GM19452 (cell line): ENCODE measurements at regions not wholly inside any gene's neighbourhood (a gene's known extent, or its start where the extent isn't known, plus 50 kb on each side); places are given as distances from the start of the nearest gene placed in this dataset.
"Not testable (repeated sequence)": the region's sequence is repeated elsewhere in the genome, so short reads cannot be mapped to it uniquely, and the experiment has no call there.

ENCODE experiments used
- ATAC-seq: cut with Tn5 transposase; IDR thresholded peaks from one replicate; pipeline ENCODE4 v1.9.1; 2021; ENCODE audit not compliant: unreplicated experiment

- no peak for ATAC-seq
These were observed 137.6 kb upstream of the ESX1 start for GRCh38 chrX:104392350-104392749.

GRCh38 chrX:104391906-104392305 lies 137.2 kb upstream of the ESX1 start:
- no peak for ATAC-seq

GRCh38 chrX:104376937-104377336 lies 122.2 kb upstream of the ESX1 start:
- no peak for ATAC-seq

GRCh38 chrX:104372547-104372946 lies 117.8 kb upstream of the ESX1 start:
- ATAC-seq: no peak

- no peak for ATAC-seq
These were observed 115.4 kb upstream of the ESX1 start for GRCh38 chrX:104370089-104370488.

GRCh38 chrX:104360774-104361173 lies 106.0 kb upstream of the ESX1 start:
- not testable (repeated sequence) for ATAC-seq

GRCh38 chrX:104359124-104359523 lies 104.4 kb upstream of the ESX1 start:
- no peak for ATAC-seq

GRCh38 chrX:104351173-104351769 lies 96.5 kb upstream of the ESX1 start:
- ATAC-seq: no peak

GRCh38 chrX:104347860-104348259 lies 93.1 kb upstream of the ESX1 start:
- no peak for ATAC-seq

GRCh38 chrX:104343428-104344129 lies 88.8 kb upstream of the ESX1 start:
- peak; percentile 83 for ATAC-seq

GRCh38 chrX:104342065-104342464 lies 87.3 kb upstream of the ESX1 start:
- ATAC-seq: no peak

GRCh38 chrX:104335756-104336155 lies 81.0 kb upstream of the ESX1 start:
- no peak for ATAC-seq

- ATAC-seq: no peak
These were observed 80.2 kb upstream of the ESX1 start for GRCh38 chrX:104334971-104335370.

GRCh38 chrX:104330966-104331365 lies 76.2 kb upstream of the ESX1 start:
- ATAC-seq: no peak

GRCh38 chrX:104329731-104330130 lies 75.0 kb upstream of the ESX1 start:
- no peak for ATAC-seq

- ATAC-seq: no peak
These were observed 70.5 kb upstream of the ESX1 start for GRCh38 chrX:104325213-104325585.

- no peak for ATAC-seq
These were observed 69.9 kb upstream of the ESX1 start for GRCh38 chrX:104324461-104325212.

GRCh38 chrX:104319346-104319745 lies 64.6 kb upstream of the ESX1 start:
- no peak for ATAC-seq

GRCh38 chrX:104318330-104319009 lies 63.7 kb upstream of the ESX1 start:
- no peak for ATAC-seq

GRCh38 chrX:104316739-104317138 lies 62.0 kb upstream of the ESX1 start:
- ATAC-seq: no peak

GRCh38 chrX:104315555-104315954 lies 60.8 kb upstream of the ESX1 start:
- ATAC-seq: no peak
